B cell (primary cell): ENCODE measurements at regions not wholly inside any gene's neighbourhood (a gene's known extent, or its start where the extent isn't known, plus 50 kb on each side); places are given as distances from the start of the nearest gene placed in this dataset.

Source experiments
- ATAC-seq: fragments of 200-7000 bp; cut with Tn5 transposase; one replicate; pipeline ENCODE4 v1.10.0; 2021; ENCODE audit warnings: low read depth, mild to moderate bottlenecking, moderate number of reproducible peaks, moderate library complexity
- CTCF ChIA-PET: fragments of 350-600 bp; sonication (Branson Sonifier 250); formaldehyde crosslinking; loops from one replicate; lab custom pipeline; 2021; ENCODE audit warnings: antibody characterized with exemption, inconsistent platforms; lab: Charles Lee
- POLR2A ChIA-PET: fragments of 350-600 bp; sonication (Branson Sonifier 250); formaldehyde crosslinking; loops from one replicate; lab custom pipeline; 2021; ENCODE audit warnings: antibody characterized with exemption; lab: Charles Lee
- DNase-seq: peaks from one replicate; pipeline ENCODE4 v3.0.0; 2013
- H2AFZ ChIP-seq: 2 replicates; pipeline ENCODE4 v1.6.1; 2012; ENCODE audit warnings: mild to moderate bottlenecking, low read depth, low read length; ENCODE audit not compliant: insufficient read depth, poor library complexity, severe bottlenecking
- H3K27ac ChIP-seq, 2 donors: 1 replicate in 1 of 2; 2 replicates in 1 of 2; pipeline ENCODE4 v1.5.1; 2012 to 2013; ENCODE audit warnings: low read length in 2 of 2, mild to moderate bottlenecking in 2 of 2, moderate library complexity in 1 of 2
- H3K27me3 ChIP-seq, 4 experiments: fragments of 200-600 bp in 1 of 4; sonication (generic) in 1 of 4; replicated peaks in 1 of 4; 1 replicate in 2 of 4; 2 replicates in 2 of 4; pipeline versions ENCODE4 v1.6.1 to v1.7.0; 2013 to 2016; ENCODE audit warnings: low read length in 3 of 4, mild to moderate bottlenecking in 2 of 4, mixed read lengths in 1 of 4, moderate library complexity in 1 of 4; ENCODE audit not compliant: insufficient read depth in 4 of 4, control insufficient read depth in 3 of 4; ENCODE audit errors: control extremely low read depth in 1 of 4
- H3K36me3 ChIP-seq, 2 experiments: replicated peaks in 1 of 2; 1 replicate in 1 of 2; 2 replicates in 1 of 2; pipeline versions ENCODE4 v1.6.1 to v1.7.1; 2013; ENCODE audit warnings: low read length in 1 of 2; ENCODE audit not compliant: insufficient read depth in 2 of 2, control insufficient read depth in 1 of 2; ENCODE audit errors: control extremely low read depth in 1 of 2, extremely low read depth in 1 of 2
- H3K4me1 ChIP-seq, 2 donors: fragments of 200-600 bp in 1 of 2; sonication (generic) in 1 of 2; 1 replicate in 1 of 2; 2 replicates in 1 of 2; pipeline versions ENCODE4 v1.5.1 to v1.6.1; 2013 to 2017; ENCODE audit warnings: low read length in 2 of 2; ENCODE audit not compliant: control insufficient read depth in 2 of 2, insufficient read depth in 2 of 2
- H3K4me2 ChIP-seq: replicated peaks from 2 replicates; pipeline ENCODE3; 2012; ENCODE audit warnings: mild to moderate bottlenecking, low read depth, low read length; ENCODE audit not compliant: poor library complexity, severe bottlenecking
- H3K4me3 ChIP-seq, 5 experiments: fragments of 200-600 bp in 1 of 5; sonication (generic) in 1 of 5; 1 replicate in 3 of 5; 2 replicates in 2 of 5; pipeline versions ENCODE4 v1.5.1 to v1.7.0; 2011 to 2016; ENCODE audit warnings: low read length in 4 of 5, mild to moderate bottlenecking in 4 of 5, low read depth in 2 of 5, control low read depth in 1 of 5, moderate library complexity in 1 of 5; ENCODE audit not compliant: insufficient read depth in 1 of 5; ENCODE audit errors: control extremely low read depth in 1 of 5, extremely low read depth in 1 of 5
- H3K79me2 ChIP-seq: fragments of 200-600 bp; sonication (generic); one replicate; pipeline ENCODE4 v1.6.0; 2016; ENCODE audit warnings: low read length; ENCODE audit not compliant: control insufficient read depth, insufficient read depth
- H3K9ac ChIP-seq: fragments of 200-600 bp; sonication (generic); 2 replicates; pipeline ENCODE4 v1.6.1; 2017; ENCODE audit warnings: mild to moderate bottlenecking, low read length, moderate library complexity
- H3K9me3 ChIP-seq, 3 donors: one replicate each; pipeline versions ENCODE4 v1.6.1 to v1.7.1; 2013; ENCODE audit warnings: low read length in 2 of 3; ENCODE audit not compliant: control insufficient read depth in 2 of 3, insufficient read depth in 1 of 3; ENCODE audit errors: control extremely low read depth in 1 of 3
- H4K20me1 ChIP-seq: 2 replicates; pipeline ENCODE4 v1.6.0; 2012; ENCODE audit warnings: mild to moderate bottlenecking, low read length; ENCODE audit not compliant: insufficient read depth, control insufficient read depth, poor library complexity, severe bottlenecking
- H3K27ac Mint-ChIP-seq: one replicate; pipeline ENCODE4 v1.8.0; 2021; ENCODE audit warnings: mixed read lengths
- H3K27me3 Mint-ChIP-seq: one replicate; pipeline ENCODE4 v1.8.0; 2021; ENCODE audit warnings: mixed read lengths
- H3K4me1 Mint-ChIP-seq: one replicate; pipeline ENCODE4 v1.8.0; 2021; ENCODE audit warnings: mixed read lengths
- H3K4me3 Mint-ChIP-seq: one replicate; pipeline ENCODE4 v1.8.0; 2021; ENCODE audit warnings: mixed read lengths
- H3K9me3 Mint-ChIP-seq: one replicate; pipeline ENCODE4 v1.8.0; 2022; ENCODE audit warnings: mixed read lengths; ENCODE audit not compliant: insufficient read depth
- EZH2 ChIP-seq: IDR thresholded peaks from 2 replicates; pipeline ENCODE4 v1.6.1; 2012; ENCODE audit warnings: borderline replicate concordance, low read depth, mild to moderate bottlenecking, moderate library complexity, low read length; ENCODE audit not compliant: insufficient read depth, poor library complexity, severe bottlenecking
- WGBS: methylation state at CpG from one replicate; pipeline ENCODE4 v1.1.5; 2013; ENCODE audit warnings: missing lambda C conversion rate; ENCODE audit not compliant: insufficient coverage; 5-methylcytosine and 5-hydroxymethylcytosine counted together
- intact Hi-C: fragments of 100-400 bp; cut with micrococcal nuclease; formaldehyde crosslinking; loops from one replicate; pipeline ENCODE4 v1.10.0; 2022
- TF ChIP-seq, protein P1 (sequence below): fragments of 200-600 bp; IDR thresholded peaks from one replicate; pipeline ENCODE4 v1.8.0; 2022; ENCODE audit warnings: antibody characterized with exemption, mild to moderate bottlenecking

DNA sequence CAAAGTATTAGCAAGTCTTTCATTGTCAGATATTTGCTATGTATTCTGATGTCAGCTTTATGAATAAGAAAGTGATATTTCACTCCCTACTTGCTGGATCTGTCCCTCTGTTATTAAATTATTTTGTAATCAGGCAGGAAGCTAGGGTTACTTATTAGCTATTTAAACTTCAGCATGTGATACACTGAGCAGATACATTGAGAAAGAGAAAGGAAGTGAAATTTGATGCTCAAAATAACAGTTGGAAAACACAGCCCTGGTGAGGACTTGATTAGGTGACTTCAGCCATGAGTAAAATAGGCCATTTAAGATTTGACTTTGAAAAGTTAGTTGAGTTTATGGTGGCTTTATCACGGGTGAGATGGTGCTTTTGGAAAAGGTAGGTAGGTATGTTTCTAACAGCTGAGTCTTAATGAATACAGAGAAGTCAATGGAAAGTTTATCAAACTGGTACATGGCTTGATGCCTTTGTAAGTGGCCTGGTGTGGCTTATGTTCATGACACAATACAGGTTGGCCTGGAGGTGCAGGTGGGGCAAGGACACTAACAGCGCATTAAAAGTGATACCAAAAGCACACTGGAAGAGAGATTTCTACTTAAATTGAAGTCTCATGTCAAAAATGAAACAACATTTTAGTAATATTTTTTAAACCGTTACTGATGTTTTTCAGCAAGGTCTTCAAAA lies 321.2 kb upstream of the SPOCK3 start:
- Histone ChIP-seq H3K4me2 (no peak overlapping the region), H3K4me3 (no peak overlapping the region), H3K9ac (no peak overlapping the region), H4K20me1 (no peaks in the 10 kb centered on the region), H3K27ac (no peak overlapping the region), H3K36me3 (no peaks in the 10 kb centered on the region), H3K79me2 (no peaks in the 10 kb centered on the region), H3K27me3 (no peaks in the 10 kb centered on the region), H2AFZ (no peak overlapping the region), H3K4me1 (no peaks in the 10 kb centered on the region), H3K9me3 (peaks cover 0 to 3% (median 0%) of the 10 kb centered on the region in 3 donors)
- H3K9me3 Mint-ChIP-seq = peaks cover 8% of the 10 kb centered on the region
- CTCF ChIA-PET = no interaction called here
- H3K4me1 Mint-ChIP-seq = no peaks in the 10 kb centered on the region
- intact Hi-C loops = no loop called here
- TF ChIP-seq, protein P1, sequence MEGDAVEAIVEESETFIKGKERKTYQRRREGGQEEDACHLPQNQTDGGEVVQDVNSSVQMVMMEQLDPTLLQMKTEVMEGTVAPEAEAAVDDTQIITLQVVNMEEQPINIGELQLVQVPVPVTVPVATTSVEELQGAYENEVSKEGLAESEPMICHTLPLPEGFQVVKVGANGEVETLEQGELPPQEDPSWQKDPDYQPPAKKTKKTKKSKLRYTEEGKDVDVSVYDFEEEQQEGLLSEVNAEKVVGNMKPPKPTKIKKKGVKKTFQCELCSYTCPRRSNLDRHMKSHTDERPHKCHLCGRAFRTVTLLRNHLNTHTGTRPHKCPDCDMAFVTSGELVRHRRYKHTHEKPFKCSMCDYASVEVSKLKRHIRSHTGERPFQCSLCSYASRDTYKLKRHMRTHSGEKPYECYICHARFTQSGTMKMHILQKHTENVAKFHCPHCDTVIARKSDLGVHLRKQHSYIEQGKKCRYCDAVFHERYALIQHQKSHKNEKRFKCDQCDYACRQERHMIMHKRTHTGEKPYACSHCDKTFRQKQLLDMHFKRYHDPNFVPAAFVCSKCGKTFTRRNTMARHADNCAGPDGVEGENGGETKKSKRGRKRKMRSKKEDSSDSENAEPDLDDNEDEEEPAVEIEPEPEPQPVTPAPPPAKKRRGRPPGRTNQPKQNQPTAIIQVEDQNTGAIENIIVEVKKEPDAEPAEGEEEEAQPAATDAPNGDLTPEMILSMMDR = no peak
- TF ChIP-seq EZH2 = no peak
- DNase-seq (no peak), ATAC-seq (no peak)
- no peak overlapping the region for H3K4me3 Mint-ChIP-seq
- POLR2A ChIA-PET = no interaction called here
- 100% methylated on average over 1 of the region's 3 CpGs for WGBS
- H3K27ac Mint-ChIP-seq = no peak overlapping the region
- H3K27me3 Mint-ChIP-seq = no peaks in the 10 kb centered on the region

DNA sequence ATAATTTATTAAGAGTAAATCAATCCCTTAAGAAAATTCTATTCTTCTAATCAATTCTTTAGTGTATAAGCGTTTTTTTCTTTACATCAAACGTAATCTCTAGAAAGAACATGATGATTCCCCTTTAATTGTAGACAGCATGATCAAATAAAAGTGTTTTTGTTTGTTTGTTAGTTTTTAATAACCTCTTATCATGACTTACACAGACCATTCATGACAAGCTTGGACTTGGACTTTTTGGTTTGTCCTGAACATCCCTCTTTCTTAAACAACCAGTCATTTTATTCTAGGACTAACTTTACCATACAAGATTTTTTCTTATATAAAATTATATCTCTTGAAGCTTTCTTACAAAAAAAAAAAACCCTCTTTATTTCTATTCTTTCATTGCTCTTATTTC lies 344.6 kb upstream of the SPOCK3 start:
- Histone ChIP-seq H3K4me3 (no peak overlapping the region), H3K4me1 (no peaks in the 10 kb centered on the region), H3K27ac (no peak overlapping the region), H2AFZ (no peak overlapping the region), H3K4me2 (no peak overlapping the region), H3K27me3 (no peaks in the 10 kb centered on the region), H3K9ac (no peak overlapping the region), H3K79me2 (no peaks in the 10 kb centered on the region), H3K9me3 (peaks cover 0 to 13% (median 1%) of the 10 kb centered on the region in 3 donors), H4K20me1 (no peaks in the 10 kb centered on the region), H3K36me3 (no peaks in the 10 kb centered on the region)
- Mint-ChIP-seq H3K9me3 (peaks cover 7% of the 10 kb centered on the region), H3K4me1 (no peaks in the 10 kb centered on the region), H3K27ac (no peak overlapping the region), H3K4me3 (no peak overlapping the region), H3K27me3 (no peaks in the 10 kb centered on the region)
- POLR2A ChIA-PET = no interaction called here
- ATAC-seq = no peak
- WGBS = no CpG with 5 or more reads among the region's 2 CpGs
- intact Hi-C loops = no loop called here
- no peak for DNase-seq
- CTCF ChIA-PET = no interaction called here
- TF ChIP-seq EZH2 = no peak
- TF ChIP-seq, protein P1 = no peak
